GM12873 (cell line): ENCODE measurements at regions not wholly inside any gene's neighbourhood (a gene's known extent, or its start where the extent isn't known, plus 50 kb on each side); places are given as distances from the start of the nearest gene placed in this dataset.

Source experiments
- CTCF ChIP-seq: IDR thresholded peaks from 2 replicates; pipeline ENCODE4 v1.5.1; 2012; ENCODE audit warnings: low read depth, mild to moderate bottlenecking, moderate library complexity, low read length, control low read depth; ENCODE audit not compliant: insufficient read depth; ENCODE audit errors: missing control alignments

GRCh38 chr4:189463734-189464133 is 476.9 kb upstream of the FRG1 start:
- no peak for TF ChIP-seq CTCF

- TF ChIP-seq CTCF, result no peak
Measured at GRCh38 chr4:189494407-189494806, 446.3 kb upstream of the FRG1 start.

- TF ChIP-seq CTCF, result no peak
Measured at GRCh38 chr4:189497516-189497915, 443.2 kb upstream of the FRG1 start.

GRCh38 chr4:189497996-189498395 is 442.7 kb upstream of the FRG1 start:
- TF ChIP-seq CTCF, result no peak

- no peak for TF ChIP-seq CTCF
Measured at GRCh38 chr4:189498457-189498856, 442.2 kb upstream of the FRG1 start.

GRCh38 chr4:189499696-189500095 is 441.0 kb upstream of the FRG1 start:
- TF ChIP-seq CTCF, result no peak

- TF ChIP-seq CTCF, result no peak
Measured at GRCh38 chr4:189500970-189501369, 439.7 kb upstream of the FRG1 start.
